ENCODE measurements at regions not wholly inside any gene's neighbourhood (a gene's known extent, or its start where the extent isn't known, plus 50 kb on each side); places are given as distances from the start of the nearest gene placed in this dataset.

DNA sequence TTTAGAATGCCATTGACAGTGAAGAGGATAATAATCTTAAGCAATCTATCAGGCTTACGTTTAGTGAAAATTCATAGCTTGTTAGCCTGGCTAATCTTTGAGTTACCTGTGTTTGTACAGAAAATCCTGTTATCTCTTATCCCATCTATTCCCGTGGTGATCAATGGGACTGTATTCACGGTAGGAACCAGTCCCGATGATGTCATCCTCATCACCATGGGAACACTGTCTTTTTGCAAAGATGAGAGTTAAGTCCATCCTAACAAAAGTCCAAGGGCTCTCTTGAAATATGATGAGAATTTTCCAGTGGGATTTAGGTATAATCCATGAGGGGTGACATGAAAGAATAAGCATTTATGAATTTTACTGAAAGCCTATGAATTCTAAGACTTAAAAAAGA, 762.2 kb downstream of the ETS1 start:
- no peak for TF ChIP-seq EZH2phosphoT487 (IDR thresholded peaks at IDR 0.05; ENCODE audit: borderline replicate concordance, low read depth)
- TF ChIP-seq REST (IDR thresholded peaks at IDR 0.05; ENCODE audit: low read depth, low read length): no peak
- no peak for TF ChIP-seq POLR2AphosphoS5 (IDR thresholded peaks at IDR 0.05; ENCODE audit: low read depth, low read length)
- TF ChIP-seq CTCF (IDR thresholded peaks at IDR 0.05): no peak
- no peak for TF ChIP-seq NRF1 (IDR thresholded peaks at IDR 0.05; ENCODE audit: low read depth, low read length)
- TF ChIP-seq USF1 (IDR thresholded peaks at IDR 0.05; ENCODE audit: borderline replicate concordance, low read depth): no peak
- no peak for TF ChIP-seq TCF12 (IDR thresholded peaks at IDR 0.05)
- TF ChIP-seq MEF2A (IDR thresholded peaks at IDR 0.05; ENCODE audit: borderline replicate concordance, low read depth): no peak
- no peak for TF ChIP-seq RXRA (IDR thresholded peaks at IDR 0.05; ENCODE audit: borderline replicate concordance, low read depth)

Data from SK-N-SH (cell line).